HUES64 (cell line): ENCODE measurements at regions not wholly inside any gene's neighbourhood (a gene's known extent, or its start where the extent isn't known, plus 50 kb on each side); places are given as distances from the start of the nearest gene placed in this dataset.

Experiments
- H3K27ac ChIP-seq: 2 replicates; pipeline ENCODE4 v1.7.0; 2013; ENCODE audit warnings: low read depth, low read length, inconsistent platforms
- H3K27me3 ChIP-seq: 2 replicates; pipeline ENCODE4 v1.6.1; 2013; ENCODE audit warnings: mild to moderate bottlenecking, low read length; ENCODE audit not compliant: insufficient read depth
- H3K36me3 ChIP-seq: 2 replicates; pipeline ENCODE4 v1.6.1; 2013; ENCODE audit warnings: mild to moderate bottlenecking, low read length; ENCODE audit not compliant: insufficient read depth
- H3K4me1 ChIP-seq: 2 replicates; pipeline ENCODE4 v1.6.1; 2013; ENCODE audit warnings: mild to moderate bottlenecking, low read length, moderate library complexity; ENCODE audit not compliant: insufficient read depth
- H3K4me3 ChIP-seq: 2 replicates; pipeline ENCODE4 v1.5.1; 2013; ENCODE audit warnings: mild to moderate bottlenecking, low read length, moderate library complexity
- H3K9ac ChIP-seq: 2 replicates; pipeline ENCODE4 v1.6.1; 2013; ENCODE audit warnings: mild to moderate bottlenecking, low read depth, low read length
- H3K9me3 ChIP-seq: 2 replicates; pipeline ENCODE4 v1.6.1; 2013; ENCODE audit warnings: low read depth, low read length; ENCODE audit not compliant: insufficient read depth
- WGBS: fragments of 150-250, 120-280 bp; methylation state at CpG from one replicate; pipeline ENCODE4 v1.1.7; 2013; ENCODE audit warnings: missing lambda C conversion rate; 5-methylcytosine and 5-hydroxymethylcytosine counted together

DNA sequence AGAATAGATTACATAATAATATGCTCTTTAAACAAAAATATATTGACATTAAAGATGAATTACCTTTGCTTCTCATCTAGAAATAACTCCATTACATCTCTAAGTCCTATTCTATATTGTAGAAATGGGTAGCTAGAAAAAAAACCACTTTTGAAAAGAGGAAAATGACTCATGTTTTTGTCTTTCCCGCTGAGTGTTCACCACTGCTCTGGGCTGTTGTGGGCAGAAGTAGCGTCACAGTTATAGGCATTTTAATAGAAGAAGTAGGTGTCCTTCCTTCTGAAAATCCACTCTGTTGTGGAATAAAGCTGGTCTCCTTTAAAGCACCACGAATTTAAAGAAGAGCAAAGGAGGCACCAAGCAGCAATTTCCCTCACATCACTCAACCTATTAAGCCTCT, 117.6 kb upstream of the NFE2L3 start:
- Histone ChIP-seq H3K4me1 (no peaks in the 10 kb centered on the region), H3K27ac (no peak overlapping the region), H3K4me3 (no peak overlapping the region), H3K9ac (no peak overlapping the region), H3K27me3 (no peaks in the 10 kb centered on the region), H3K36me3 (no peaks in the 10 kb centered on the region), H3K9me3 (no peaks in the 10 kb centered on the region)
- WGBS: 85% methylated on average over 3 of the region's 3 CpGs

DNA sequence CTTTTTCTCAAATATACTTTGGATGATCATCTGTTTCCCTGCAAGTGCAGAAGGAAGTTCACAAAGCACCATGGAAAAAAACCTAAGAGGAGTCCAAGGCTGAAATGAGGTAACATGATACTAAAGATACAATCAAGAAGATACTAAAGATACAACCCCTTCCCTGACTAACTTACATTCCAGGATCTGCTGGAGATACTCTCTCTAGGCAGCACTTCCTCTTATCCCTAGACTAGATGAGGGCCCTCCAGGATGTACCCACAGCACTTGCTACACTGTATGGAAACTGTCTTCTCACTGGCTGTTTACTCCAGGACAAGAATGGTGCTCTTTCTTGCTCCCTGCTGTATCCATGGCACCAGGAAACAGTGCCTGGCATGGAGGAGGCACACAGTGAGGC, 116.4 kb upstream of the NFE2L3 start:
- no peaks in the 10 kb centered on the region for H3K9me3 ChIP-seq
- no peaks in the 10 kb centered on the region for H3K36me3 ChIP-seq
- H3K9ac ChIP-seq: no peak overlapping the region
- H3K27ac ChIP-seq: no peak overlapping the region
- no peaks in the 10 kb centered on the region; the same call in 1 of the 2 replicates for H3K27me3 ChIP-seq
- no peak overlapping the region for H3K4me3 ChIP-seq
- no peaks in the 10 kb centered on the region for H3K4me1 ChIP-seq

DNA sequence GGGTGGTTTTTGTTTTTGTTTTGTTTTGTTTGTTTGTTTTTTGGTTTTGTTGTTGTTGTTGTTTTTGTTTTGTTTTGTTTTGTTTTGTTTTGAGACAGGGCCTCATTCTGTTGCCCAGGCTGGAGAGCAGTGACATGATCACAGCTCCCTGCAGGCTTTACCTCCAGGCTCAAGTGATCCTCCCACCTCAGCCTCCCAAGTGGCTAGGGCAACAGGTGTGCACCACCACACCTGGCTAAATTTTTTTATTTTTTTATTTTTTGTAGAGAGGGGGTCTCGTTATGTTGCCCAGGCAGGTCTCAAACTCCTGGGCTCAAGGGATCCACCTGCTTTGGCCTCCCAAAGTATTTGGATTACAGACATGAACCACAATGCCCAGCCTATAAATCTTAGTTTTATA, 115.9 kb upstream of the NFE2L3 start:
- no peaks in the 10 kb centered on the region for H3K4me1 ChIP-seq
- H3K27me3 ChIP-seq: no peaks in the 10 kb centered on the region; the same call in 1 of the 2 replicates
- WGBS: 100% methylated on average over 1 of the region's 1 CpG
- no peak overlapping the region for H3K9ac ChIP-seq
- H3K9me3 ChIP-seq: no peaks in the 10 kb centered on the region
- no peak overlapping the region for H3K4me3 ChIP-seq
- no peaks in the 10 kb centered on the region for H3K36me3 ChIP-seq
- no peak overlapping the region for H3K27ac ChIP-seq

DNA sequence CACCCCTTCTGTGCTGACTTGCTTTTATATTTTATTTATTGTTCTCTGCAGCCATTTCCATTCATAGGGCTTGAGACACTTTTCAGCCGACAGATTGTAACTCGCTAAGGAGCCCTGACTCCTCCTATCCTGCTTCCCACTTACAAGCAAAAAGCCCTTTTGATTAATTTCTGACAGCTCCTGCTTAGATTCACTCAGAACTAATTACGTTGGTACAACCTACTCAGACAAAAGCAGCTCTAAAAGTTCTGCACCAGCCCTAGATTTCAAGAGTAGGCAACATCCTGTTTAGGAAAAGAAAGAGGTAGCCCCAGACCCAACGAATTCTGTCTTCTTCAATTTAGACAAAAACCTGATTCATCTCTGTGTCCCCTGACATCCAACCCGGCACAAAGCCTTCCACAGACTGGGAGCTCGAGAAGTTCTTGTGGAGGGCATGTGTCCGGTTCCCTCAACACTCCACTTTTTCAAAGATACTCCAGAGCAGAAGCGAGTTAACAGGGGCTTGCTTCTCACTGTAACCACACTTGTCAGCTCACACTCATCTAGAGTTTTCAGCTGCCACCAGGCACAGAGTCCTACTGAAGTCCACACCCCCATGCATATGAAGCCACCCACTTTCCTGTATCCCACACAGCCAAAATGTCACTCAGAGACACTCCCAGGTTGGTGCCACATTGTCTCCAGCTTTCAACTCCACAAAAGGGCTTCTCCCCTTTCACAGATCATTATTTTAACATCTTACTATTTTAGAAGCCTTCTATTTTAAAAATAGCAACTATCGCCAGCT, 113.6 kb upstream of the NFE2L3 start:
- H3K4me3 ChIP-seq: no peak overlapping the region
- 92% methylated on average over 9 of the region's 9 CpGs for WGBS
- H3K4me1 ChIP-seq: no peaks in the 10 kb centered on the region
- H3K27ac ChIP-seq: no peak overlapping the region
- no peaks in the 10 kb centered on the region for H3K9me3 ChIP-seq
- no peaks in the 10 kb centered on the region for H3K36me3 ChIP-seq
- H3K9ac ChIP-seq: no peak overlapping the region
- H3K27me3 ChIP-seq: no peaks in the 10 kb centered on the region; the same call in 1 of the 2 replicates

DNA sequence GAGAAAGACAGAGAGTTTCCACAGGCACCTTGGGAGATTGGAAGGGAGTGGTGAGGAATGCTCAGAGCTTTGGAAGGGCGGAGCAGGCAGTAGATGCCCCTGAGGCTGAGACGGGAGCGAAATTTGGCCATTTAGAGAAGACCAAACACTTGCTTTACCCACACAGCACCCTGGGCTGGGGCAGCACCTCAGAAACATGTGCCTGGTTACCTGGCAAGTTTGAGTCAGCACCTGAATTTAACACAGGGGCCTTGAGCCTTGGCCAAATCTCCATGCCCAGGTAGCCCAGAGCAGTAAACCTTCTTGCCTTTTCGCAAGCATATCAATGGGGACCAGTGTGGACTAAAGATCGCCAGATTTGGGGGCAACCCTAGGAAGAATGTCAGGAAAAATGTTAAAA, 111.9 kb upstream of the NFE2L3 start:
- Histone ChIP-seq H3K36me3 (no peaks in the 10 kb centered on the region), H3K27me3 (no peaks in the 10 kb centered on the region; the same call in 1 of the 2 replicates), H3K27ac (no peak overlapping the region), H3K9ac (no peak overlapping the region), H3K4me1 (no peaks in the 10 kb centered on the region), H3K9me3 (no peaks in the 10 kb centered on the region), H3K4me3 (no peak overlapping the region)
- WGBS: 90% methylated on average over 5 of the region's 5 CpGs

DNA sequence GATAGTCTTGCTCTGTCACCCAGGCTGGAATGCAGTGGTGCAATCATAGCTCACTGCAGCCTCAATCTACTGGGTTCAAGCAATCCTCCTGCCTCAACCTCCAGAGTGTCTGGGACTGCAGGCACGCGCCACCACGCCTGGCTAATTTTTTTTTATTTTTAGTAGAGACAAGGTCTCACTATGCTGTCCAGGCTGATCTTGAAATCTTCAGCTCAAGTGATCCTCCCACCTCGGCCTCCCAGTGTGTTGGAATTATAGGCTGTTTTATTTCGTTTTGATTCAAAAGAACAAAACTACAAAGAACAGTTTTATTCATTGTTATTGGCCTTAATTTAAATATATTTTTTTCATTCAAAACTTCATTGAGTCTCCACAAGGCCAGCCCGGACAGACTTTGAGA, 109.8 kb upstream of the NFE2L3 start:
- 94% methylated on average over 4 of the region's 6 CpGs for WGBS

DNA sequence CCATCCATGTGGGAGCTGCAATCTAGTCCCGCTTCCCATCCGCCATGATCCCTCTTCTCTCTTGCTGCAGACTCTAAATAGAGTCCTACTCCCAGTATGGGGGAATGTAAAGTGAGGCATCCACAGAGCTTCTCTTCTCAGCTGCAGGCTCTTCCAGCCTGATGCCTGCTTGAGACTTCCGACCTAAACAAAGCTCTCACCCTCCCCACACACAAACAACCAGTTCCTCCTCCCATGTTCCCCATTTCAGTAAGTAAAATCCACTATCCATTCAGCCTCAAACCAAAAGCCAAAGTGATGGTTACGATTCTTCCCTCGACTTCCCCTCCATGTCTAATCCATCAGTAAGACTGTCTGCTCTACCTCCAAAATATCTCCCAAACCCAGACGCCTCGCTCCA, 108.2 kb upstream of the NFE2L3 start:
- Histone ChIP-seq H3K9me3 (no peaks in the 10 kb centered on the region), H3K27me3 (no peaks in the 10 kb centered on the region; the same call in 1 of the 2 replicates), H3K4me3 (no peak overlapping the region), H3K4me1 (no peaks in the 10 kb centered on the region), H3K27ac (no peak overlapping the region), H3K36me3 (no peaks in the 10 kb centered on the region), H3K9ac (no peak overlapping the region)
- 91% methylated on average over 7 of the region's 7 CpGs for WGBS

More for the DNA sequence above, 109.8 kb upstream of the NFE2L3 start:
- Histone ChIP-seq H3K27ac (no peak overlapping the region), H3K4me3 (no peak overlapping the region), H3K9ac (no peak overlapping the region), H3K27me3 (no peaks in the 10 kb centered on the region; the same call in 1 of the 2 replicates), H3K9me3 (no peaks in the 10 kb centered on the region), H3K36me3 (no peaks in the 10 kb centered on the region), H3K4me1 (no peaks in the 10 kb centered on the region)

DNA sequence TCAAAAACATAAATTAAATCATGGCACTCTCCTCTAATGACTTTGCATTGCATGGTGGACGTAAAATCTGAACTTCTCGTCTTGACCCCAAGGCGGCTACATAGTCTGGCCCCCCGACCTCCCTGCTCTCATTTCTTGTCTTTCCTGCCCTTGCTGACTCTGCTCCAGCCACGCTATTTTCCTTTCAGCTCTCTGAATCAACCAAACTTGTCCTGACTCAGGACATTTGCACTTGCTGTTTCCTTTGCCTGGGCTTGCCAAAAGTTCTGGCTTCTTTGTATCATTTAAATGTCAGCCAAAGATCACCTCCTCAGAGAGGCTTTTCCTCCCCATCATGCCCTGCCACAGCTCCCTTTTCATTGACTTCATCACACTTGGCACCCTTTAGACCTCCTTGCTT, 107.7 kb upstream of the NFE2L3 start:
- Histone ChIP-seq H3K27me3 (no peaks in the 10 kb centered on the region; the same call in 1 of the 2 replicates), H3K4me3 (no peak overlapping the region), H3K36me3 (no peaks in the 10 kb centered on the region), H3K9me3 (no peaks in the 10 kb centered on the region), H3K9ac (no peak overlapping the region), H3K27ac (no peak overlapping the region), H3K4me1 (no peaks in the 10 kb centered on the region)
- 91% methylated on average over 5 of the region's 5 CpGs for WGBS

DNA sequence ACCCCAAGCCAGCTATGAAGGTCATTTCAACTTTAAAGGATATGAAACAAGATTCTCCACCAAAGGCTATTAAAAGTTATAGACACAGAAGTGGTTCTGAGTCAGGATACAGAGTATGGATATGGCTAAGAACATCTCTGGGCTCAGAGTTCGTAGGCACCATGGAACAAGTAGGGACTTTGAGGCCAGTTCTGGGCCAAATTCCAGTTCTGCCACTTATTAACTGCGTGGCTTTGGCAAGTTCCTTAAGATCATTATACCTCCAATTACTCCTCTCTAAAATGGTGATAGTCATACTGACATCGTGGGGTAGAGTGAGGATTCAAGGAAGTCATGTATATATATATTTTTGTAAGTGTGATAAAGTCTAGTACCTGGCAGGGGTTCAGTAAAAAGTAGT, 105.8 kb upstream of the NFE2L3 start:
- no peak overlapping the region for H3K4me3 ChIP-seq
- H3K9ac ChIP-seq: no peak overlapping the region
- no peaks in the 10 kb centered on the region for H3K9me3 ChIP-seq
- 90% methylated on average over 3 of the region's 3 CpGs for WGBS
- H3K36me3 ChIP-seq: no peaks in the 10 kb centered on the region
- no peaks in the 10 kb centered on the region for H3K4me1 ChIP-seq
- no peak overlapping the region for H3K27ac ChIP-seq
- H3K27me3 ChIP-seq: no peaks in the 10 kb centered on the region

DNA sequence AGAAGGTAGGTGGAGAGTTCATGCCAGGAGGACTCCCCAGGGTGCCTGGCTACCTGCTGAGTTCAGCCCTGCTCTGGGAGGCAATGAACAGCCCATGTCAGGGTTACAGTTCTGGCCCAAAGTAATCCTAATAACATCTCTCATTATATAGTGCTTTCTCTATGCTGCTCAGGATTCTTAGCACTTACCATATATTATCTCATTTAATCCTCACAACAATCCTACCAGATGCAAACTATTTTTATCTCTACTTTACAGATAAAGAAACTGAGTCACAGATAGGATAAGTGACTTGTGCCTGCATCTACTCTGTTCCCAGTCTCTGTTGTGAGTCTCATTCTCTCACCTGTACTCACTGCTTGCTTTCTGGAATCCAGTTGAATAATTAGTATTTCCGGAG, 105.1 kb upstream of the NFE2L3 start:
- Histone ChIP-seq H3K9me3 (no peaks in the 10 kb centered on the region), H3K4me1 (no peaks in the 10 kb centered on the region), H3K4me3 (no peak overlapping the region), H3K27me3 (no peaks in the 10 kb centered on the region), H3K36me3 (no peaks in the 10 kb centered on the region), H3K27ac (no peak overlapping the region), H3K9ac (no peak overlapping the region)
- 90% methylated on average over 1 of the region's 1 CpG for WGBS

DNA sequence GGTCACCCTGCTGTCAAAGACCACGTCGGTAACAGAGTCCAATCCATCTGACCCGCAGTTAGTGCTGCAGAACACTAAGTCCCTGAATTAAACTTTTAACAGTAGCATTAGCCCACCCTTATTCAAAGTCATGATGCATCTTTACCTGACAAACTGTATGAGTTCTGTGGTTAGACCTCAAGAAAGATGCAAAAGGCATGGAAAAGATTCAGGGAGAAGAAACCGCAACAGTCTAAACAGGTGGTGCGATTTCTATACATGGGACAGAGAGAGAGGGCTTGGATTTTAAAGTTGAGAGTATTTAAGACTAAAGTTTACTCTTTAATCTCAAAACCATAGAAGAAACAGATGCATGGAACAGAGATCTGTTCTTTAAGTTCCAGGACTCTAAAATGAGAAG, 103.3 kb upstream of the NFE2L3 start:
- WGBS: 95% methylated on average over 5 of the region's 5 CpGs
- Histone ChIP-seq H3K36me3 (no peaks in the 10 kb centered on the region), H3K4me1 (no peaks in the 10 kb centered on the region), H3K27me3 (no peaks in the 10 kb centered on the region), H3K27ac (no peak overlapping the region), H3K4me3 (no peak overlapping the region), H3K9ac (no peak overlapping the region), H3K9me3 (0 out of 2 replicates have a peak, but pooled peaks cover 6% of the 10 kb centered on the region)

DNA sequence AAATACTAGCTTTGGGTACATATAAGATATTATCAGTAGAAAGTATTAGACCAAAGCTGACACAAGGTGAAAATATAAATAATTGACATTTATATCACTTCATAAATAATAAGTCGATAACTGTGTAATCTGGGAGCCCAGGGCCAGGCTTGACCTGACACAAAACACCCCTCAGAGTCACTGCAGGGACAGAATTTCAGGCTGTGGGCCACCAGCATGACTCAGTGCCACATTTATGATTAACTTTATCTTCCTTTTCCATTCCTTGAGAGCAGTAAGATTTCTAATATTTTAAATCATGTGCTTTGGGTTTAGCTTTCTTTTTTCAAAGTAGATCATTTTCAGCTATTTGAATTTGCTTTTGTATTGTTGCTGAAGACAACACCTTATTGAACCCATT, 102.9 kb upstream of the NFE2L3 start:
- no peaks in the 10 kb centered on the region for H3K36me3 ChIP-seq
- H3K27ac ChIP-seq: no peak overlapping the region
- H3K4me1 ChIP-seq: no peaks in the 10 kb centered on the region
- no peak overlapping the region for H3K4me3 ChIP-seq
- whole genome bisulfite sequencing: 92% methylated on average over 1 of the region's 1 CpG
- H3K9me3 ChIP-seq: 0 out of 2 replicates have a peak, but pooled peaks cover 7% of the 10 kb centered on the region
- H3K27me3 ChIP-seq: no peaks in the 10 kb centered on the region
- no peak overlapping the region for H3K9ac ChIP-seq
